ENCODE measurements at regions not wholly inside any gene's neighbourhood (a gene's known extent, or its start where the extent isn't known, plus 50 kb on each side); places are given as distances from the start of the nearest gene placed in this dataset.

DNA sequence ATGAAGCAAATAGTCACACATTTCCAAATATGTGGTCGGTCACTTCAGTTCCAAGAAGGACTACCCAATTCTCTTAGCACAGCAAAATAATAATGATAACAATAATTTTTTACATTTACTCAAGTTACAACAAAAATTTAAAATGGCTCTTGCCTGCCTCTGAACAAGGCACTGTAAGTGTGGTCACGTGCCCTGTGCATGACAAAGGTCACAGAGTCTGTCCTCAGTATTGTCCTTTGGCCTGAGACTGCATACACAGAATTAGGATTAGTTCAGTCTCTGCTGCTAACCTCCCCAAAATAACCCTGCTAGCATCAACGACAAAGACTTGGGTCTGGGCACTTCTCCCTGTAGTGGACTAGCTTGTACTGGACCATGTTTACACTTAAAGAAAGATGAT, 297.1 kb upstream of the DUSP10 start:
- no peak for DNase-seq (ENCODE audit: low read depth)

DNA sequence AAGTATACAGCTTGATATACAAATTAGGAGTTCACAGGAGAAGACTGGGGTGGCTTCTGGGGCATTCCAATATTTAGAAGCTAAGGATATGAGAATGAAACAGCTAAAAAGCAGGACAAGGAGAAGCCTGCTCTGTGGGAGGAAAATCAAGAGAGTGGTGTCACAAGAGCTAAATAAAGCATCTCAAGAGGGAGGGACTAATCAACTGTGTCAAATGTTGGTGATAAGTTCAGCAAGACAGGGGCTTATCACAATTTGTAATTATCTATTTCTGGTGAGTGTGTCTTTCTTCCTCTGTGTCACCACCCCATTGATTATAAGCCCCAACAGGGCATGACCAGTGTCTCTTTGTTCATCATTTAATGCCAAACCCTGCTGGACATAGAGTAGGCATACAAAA, 295.8 kb upstream of the DUSP10 start:
- DNase-seq (ENCODE audit: low read depth), result no peak

DNA sequence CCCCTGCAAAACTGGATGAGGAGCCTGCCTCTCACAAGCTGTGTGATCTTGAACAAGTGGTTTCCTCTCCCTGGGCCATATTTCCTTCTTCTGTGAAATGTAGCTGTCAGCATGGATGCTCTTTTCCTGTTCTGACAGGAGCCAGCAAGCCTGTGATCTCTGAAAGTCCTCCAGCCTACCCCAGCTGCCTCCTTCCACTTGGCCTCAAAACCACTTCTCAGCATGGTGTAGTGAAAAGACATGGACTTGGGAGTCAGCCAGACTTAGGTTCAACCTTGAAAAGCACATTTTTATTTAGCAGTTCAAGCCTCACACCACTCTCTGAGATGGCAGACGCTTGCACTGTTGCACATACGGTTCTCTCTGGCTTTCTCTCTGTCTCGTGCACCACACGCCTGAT, 292.9 kb upstream of the DUSP10 start:
- DNase-seq (ENCODE audit: low read depth), result no peak

DNA sequence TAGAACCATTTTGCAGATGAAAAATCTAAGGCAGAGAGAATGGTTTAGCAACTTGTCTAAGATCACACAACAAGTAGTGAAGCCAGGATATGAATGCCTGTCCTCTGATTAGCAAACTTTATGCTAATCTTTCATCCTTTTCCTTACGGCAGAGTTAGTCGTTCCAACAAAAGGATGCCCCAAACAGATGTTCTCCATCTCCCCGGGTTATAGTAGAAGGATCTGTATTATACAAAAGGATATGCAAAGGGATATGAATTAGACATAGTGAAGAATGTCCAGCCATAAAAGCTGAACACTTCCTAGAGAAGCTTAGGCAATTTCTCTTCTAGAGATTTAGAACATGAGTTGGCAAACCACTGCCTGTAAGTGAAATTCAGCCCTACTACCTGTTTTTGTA, 291.6 kb upstream of the DUSP10 start:
- DNase-seq (ENCODE audit: low read depth), result no peak

DNA sequence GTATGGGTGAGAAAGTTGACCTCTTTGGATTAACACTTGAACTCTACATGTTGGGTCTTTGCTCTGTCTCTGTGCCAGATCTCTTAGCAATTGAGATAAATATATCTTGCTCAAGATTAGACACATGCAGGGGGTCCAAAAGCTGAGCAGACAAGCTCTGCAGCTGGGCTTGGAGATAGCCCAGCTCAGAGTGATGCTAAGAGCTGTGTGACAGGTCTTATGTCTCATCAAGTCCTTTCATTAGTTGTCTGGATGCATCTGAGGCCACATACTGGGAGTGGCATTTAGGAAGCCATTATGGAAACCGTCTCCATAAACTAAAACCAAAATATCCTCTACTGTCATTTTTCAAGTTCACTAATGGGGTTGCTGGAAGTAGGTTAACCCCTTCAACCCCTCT, 289.4 kb upstream of the DUSP10 start:
- DNase-seq (ENCODE audit: low read depth), result no peak

DNA sequence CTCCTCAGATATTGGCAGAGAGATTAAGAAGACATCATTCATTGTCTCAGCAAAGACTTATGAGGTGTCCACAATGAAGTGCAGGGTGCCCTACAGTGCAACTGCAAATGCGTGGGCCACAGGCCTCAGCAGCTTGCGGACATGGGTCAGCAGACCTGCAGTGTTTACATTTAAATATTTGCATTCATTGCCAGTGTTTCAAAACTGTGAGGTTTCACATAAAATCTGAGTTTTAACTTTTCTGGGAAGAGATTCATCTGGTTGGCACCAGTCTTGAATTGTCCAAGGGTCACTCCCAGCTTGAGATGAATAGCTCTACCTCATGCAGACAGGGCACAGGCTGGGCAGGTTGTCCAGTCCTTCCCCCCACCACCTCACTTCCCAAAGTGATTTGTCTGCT, 286.8 kb upstream of the DUSP10 start:
- no peak for DNase-seq (ENCODE audit: low read depth)

DNA sequence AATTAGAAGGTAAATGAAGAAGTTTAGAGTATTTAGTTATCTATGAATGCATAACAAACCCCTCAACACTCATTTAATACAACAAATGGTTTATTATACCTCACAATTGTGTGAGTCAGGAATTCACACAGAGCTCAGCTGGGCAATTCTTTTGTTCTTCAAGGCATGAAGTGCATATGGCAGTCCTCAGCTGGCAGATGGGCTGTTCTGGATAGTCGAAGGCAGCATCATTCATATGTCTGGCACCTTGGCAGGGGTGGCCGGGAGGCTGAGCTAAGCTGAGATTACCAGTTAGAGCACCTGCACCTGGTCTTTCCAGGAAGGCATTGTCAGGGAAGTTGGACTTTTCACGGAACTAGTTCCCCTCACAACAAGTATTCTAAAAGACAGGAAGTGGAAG, 286.2 kb upstream of the DUSP10 start:
- no peak for DNase-seq (ENCODE audit: low read depth)

DNA sequence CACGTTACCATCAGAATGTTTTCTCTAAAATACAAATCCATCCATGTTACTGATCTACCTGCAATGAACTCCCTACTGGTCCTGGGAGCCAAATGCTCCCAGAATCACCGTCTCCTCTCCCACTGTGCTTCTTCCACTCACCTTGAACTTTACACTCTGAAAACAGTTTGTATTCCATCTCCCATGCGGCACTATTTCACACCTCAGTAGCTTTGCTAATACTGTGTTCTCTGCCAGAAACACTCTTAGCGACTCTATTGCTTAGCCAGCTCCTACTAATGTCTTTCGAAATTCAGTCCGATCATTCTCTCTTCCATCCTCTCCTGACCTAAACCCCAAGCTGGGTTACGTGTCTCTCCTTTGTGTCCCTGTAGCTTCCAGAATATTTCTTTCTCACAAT, 284.4 kb upstream of the DUSP10 start:
- DNase-seq (ENCODE audit: low read depth), result no peak

DNA sequence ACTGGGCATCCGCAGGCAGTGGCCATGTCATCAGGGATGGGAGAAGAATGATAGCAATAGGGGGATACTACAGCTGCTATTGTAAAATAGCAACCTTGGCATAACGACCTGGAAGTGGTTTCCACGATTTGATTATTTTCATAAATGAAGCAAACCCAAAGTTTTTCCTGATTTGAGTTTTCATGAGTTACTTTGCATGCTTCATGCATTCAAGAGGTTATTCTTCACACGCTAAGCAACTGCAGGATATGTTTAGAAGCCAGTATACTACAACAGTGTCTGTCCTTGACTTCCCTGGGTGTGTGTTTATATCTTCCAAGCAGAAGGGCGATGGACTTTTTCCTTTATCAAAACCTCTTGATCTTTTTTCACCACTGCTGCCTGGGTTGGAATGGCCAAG, 281.1 kb upstream of the DUSP10 start:
- no peak for DNase-seq (ENCODE audit: low read depth)

DNA sequence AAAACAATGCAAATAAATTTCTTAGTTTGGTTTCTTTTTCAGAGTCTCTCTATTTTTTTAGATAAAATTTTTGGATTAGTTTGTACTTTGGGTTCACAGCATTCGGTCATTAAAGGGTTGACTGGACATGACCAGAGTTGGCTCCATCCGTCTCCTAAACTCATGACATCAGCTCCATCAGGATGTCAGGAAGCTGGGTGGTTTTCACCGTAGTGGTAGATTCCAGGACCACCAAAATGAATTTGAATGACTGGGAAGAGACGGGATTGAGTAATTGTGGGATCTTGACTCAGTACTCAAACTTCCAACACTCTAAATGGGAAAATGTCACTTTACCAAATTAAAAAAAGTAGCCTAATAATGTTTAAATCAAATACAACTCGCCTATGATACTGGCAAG, 279.2 kb upstream of the DUSP10 start:
- no peak for DNase-seq (ENCODE audit: low read depth)

DNA sequence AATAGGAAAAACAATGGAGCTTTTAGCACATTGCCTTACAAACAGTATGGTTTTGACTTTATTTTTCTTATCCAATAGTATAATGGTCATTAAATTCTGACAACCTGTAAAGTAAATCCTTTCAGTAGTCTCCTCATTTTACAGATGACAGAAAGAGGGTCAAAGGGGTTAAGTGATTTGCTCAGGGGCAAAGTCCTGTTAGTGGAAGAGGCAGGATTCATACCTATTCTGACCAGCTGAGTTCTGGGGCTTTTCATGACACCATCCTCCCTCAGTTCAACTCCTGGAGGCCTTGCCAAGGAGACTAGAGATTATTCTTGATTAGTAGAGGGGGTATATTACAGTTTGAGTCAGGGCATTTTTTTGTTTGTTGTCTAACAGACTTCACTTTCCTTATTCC, 278.7 kb upstream of the DUSP10 start:
- DNase-seq (ENCODE audit: low read depth), result no peak

DNA sequence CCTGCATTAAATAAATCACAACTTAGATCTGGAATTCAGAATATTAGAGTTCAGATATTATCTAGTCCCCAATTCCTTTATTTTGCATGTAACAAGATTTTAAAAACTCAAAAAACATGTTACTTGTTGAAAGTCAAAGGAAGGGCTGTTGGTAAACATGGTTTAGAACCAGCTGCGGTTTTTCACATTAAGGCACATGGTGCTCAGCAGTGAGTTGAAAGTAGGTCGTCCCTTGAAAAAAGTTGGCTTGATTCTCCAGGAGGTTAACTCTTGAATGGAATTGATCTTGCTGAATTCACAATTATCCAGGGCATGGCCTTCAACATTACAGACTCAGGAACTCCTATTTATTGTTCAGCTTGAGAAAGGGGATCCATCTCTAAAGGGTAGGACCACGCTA, 277.1 kb upstream of the DUSP10 start:
- no peak for DNase-seq (ENCODE audit: low read depth)

DNA sequence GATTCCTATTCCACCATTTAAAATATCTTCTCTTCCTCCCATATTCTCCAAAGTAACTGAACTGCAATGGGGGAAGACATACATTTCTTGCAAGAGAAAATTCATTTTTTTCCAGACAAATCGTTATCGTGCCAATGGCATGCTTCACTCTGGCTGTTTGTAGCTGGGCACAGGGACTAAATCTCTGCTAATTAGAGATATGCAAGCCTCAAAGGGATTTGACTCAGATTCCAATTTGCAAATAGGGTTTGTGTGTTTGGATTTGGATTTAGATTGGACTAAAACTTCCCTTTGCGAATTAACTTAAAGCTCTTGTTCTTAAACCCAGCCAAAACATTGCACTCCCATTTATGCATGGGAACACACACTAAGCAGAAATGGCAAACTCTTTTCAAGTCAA, 276.2 kb upstream of the DUSP10 start:
- no peak for DNase-seq (ENCODE audit: low read depth)

DNA sequence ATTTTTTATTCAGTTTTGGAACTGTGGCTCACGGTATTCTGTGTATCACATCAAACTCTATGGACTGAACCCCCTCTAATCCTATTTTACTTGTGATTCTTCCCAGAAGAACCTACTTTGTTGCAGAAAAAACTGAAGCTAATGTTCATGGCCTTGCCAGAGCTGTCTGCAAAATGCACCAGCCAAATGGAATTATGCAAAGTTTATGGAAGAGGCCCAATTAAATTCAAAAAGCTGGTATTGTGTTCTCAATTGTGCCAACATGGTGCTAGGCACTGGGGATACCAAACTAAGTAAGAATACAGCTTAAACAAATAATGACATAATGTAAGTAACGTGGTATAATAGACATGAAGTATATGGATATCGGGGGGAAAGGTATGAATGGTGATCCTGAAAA, 273.8 kb upstream of the DUSP10 start:
- DNase-seq (ENCODE audit: low read depth), result no peak

DNA sequence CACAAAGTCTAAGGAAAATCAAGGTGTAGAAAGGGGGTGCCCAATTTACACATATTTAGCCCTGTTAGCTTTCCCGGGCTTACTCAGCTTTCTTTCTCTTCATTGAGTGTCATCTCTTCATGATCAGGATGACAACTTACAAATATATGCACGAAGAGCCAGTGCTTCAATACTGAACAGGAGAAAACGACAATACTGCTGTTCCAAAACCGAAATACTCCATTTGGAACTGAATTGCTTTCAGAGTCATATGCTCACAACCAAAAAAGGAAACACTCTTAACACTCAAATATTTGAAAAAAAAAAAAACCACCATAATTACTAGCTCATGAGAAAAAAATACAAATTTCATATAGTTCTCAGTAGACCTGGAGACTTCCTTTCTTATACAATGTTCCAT, 272.1 kb upstream of the DUSP10 start:
- DNase-seq (ENCODE audit: low read depth), result no peak

DNA sequence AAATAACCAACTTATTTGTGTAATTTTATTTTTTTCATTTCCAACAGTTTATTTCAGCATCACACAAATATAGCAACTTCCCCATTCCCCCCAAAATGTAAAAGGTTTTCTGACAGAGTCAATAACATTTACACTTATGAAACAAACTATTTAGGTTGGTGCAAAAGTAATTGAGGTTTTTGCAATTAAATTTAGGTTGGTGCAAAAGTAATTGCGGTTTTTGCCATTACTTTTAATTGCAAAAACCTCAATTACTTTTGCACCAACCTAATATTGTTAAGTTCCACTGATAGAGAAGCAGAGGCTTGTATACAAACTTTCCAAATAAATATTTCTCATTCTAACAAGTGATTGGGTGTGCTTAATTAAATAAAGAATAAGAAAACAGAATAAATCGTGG, 270.9 kb upstream of the DUSP10 start:
- DNase-seq (ENCODE audit: low read depth), result no peak

DNA sequence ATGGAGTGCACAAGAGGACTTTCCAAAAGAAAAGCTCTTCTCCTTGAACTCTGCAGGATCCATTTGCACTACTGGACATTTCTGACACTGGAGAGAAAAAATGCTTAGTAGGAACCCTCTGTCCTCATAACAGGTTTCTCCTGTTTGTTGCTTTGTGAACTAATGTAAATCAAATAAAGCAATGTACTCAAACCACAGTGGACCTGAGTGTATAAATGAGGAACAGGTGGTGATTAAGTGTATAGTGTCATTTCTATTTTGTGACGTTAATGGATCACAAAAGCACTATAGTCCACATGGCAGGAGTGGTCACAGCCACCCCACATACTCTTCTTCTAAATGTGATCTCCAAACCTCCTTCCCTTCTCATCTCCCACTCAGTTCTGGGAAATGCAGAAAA, 268.4 kb upstream of the DUSP10 start:
- no peak for DNase-seq (ENCODE audit: low read depth)

DNA sequence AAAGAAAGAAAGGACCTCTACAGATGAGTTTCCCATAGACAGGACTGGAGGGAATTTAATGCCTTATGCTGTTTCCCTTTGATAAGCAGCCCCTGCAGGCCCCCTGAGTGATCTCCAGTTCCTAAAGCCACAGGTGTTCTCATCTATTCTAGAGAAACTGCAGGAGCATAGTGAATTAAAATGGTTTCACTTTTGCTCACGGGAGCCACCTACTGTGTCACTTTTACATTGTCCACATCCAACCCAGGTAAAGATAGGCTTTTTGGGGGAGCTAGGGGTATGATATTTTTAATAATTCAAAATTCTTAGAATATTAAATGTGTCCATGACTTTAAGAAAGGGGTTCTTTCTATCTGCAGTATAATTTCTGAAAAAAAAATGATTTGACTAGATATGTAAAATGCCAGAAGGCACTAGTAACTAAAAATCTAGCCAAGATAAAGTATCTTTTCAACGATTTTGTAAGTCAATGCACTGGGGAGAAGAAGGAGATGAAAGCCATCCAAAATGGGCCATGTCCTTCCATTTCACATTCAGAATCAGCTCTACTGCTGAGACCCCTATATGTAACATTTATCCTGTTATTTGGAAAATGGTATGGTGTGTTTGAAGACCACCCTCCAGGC, 267.3 kb upstream of the DUSP10 start:
- no peak for DNase-seq (ENCODE audit: low read depth)

DNA sequence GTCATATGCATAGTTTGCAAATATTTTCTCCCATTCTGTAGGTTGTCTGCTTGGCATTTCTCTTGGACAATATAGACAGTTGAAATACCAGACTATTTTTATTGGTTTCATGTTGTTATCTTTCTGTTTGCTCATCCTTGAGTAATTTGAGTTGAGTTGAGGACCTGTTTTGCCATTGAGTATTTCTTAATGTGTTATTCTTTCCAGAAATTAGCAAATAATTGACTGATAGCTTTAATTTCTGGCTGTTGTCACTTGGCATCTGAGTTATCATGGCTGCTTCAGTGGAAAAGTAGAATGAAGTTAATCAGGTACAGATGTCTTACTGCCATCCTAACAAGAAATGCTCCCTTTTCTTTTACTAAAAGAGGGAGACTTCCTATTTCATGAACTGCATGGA, 264.8 kb upstream of the DUSP10 start:
- no peak for DNase-seq (ENCODE audit: low read depth)

DNA sequence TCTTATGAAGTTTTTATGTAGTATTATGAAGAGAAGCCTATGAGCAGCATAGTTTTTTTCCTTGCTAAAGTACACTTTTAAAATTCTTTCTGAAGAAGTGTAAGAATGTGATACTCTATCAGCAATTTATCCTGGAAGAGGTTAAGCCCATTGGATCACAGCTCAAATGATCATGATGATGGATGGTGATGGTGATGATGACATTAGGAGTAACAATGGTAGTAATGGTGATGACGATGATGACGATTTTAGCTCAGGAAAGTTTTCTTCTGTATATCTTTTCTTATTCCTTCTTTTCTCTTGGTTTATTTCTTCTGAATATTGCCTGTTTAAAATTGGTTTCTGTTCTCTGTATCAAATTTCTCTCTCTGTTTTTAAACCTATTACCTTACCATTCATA, 262.9 kb upstream of the DUSP10 start:
- no peak for DNase-seq (ENCODE audit: low read depth)

DNA sequence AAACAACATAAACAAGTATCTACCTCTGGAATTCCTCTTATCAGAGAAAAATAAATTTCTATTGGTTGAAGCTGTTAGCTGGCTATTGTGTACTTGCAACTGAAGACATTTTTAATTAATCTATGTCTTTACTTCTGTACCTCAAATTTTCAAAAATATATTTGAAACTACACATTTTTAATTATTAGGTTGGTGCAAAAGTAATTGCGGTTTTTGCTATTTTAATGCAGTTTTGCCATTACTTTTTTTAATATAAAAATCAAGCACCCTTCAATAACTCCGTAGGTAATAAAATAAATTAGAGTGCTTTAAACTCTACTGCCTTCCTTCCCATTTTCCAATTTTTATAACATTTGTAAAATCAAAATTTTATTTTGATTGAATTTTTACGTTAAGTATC, 262.1 kb upstream of the DUSP10 start:
- DNase-seq (ENCODE audit: low read depth), result no peak

DNA sequence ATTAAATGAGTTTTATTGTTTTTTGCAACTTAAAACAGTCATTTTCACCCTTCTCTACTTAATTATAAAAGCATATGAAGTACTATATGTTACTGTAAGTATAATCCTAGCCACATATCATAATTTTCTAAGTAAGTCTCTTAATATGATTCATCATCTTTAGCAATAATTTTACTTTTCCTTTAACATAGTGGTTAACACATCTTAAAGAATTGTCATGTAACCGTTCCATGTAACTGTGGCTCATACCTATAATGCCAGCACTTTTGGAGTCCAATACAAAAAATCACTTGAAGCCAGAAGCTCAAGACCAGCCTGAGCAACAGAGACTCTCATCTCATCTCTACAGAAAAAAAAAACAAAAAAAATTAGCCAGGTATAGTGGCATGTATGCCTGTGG, 260.6 kb upstream of the DUSP10 start:
- no peak for DNase-seq (ENCODE audit: low read depth)

DNA sequence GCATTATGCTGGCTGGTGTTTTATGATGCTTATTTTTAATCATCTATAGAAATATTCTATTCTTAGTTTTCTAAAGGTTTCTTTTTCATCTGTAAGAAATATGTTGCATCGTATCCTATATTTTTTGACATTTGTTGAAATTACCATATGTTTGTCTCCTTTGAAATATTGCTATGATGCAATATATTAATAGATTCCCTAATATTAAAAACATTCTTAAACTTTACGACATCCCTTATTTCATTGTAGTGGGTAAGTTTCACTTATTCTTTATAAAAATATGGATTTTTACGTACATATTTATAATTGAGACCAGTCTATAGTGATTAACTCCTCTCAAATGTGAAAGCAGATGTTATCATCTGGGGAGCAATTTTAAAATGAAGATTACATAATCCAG, 258.2 kb upstream of the DUSP10 start:
- DNase-seq (ENCODE audit: low read depth), result no peak

DNA sequence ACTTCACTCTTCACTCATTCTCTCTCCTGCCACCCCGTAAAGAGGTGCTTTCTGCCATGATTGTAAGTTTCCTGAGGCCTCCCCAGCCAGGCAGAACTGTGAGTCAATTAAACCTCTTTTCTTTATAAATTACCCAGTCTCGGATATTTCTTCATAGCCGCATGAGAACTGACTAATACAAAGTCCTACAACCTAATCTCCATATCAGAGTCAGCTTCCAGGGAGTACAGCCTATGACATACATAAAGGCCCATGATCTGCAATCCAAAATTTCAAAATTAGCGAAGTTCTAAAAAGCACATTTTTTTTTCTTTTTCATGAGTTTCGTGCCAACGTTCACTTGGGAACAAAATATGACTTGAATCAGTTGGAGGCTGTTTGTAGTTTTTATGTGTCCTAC, 256.9 kb upstream of the DUSP10 start:
- DNase-seq (ENCODE audit: low read depth), result no peak

DNA sequence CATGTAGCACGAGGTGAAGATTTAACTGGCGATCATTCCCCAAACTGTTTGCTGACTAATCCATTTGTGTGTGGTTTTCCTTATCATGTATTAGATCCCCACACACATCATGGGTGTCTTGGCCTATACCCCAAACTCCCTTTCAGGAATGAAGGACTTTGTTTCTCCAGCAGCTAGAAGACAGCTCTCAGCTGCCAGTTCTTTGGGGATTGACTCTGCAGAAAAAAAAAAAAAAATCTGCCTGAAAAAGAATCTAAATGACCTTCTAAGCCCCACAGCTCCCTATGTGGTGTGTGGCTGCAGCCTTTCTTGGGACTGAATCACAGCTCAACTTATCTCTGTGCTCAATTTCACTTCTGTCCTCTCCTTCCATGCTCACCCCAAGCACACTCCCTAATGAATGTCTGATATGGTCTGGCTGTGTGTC, 256.3 kb upstream of the DUSP10 start:
- DNase-seq (ENCODE audit: low read depth), result no peak

Data from activated T-cell treated with anti-CD3 and anti-CD28 coated beads for 48 hours (primary cell).